ENCODE measurements at regions not wholly inside any gene's neighbourhood (a gene's known extent, or its start where the extent isn't known, plus 50 kb on each side); places are given as distances from the start of the nearest gene placed in this dataset.

DNA sequence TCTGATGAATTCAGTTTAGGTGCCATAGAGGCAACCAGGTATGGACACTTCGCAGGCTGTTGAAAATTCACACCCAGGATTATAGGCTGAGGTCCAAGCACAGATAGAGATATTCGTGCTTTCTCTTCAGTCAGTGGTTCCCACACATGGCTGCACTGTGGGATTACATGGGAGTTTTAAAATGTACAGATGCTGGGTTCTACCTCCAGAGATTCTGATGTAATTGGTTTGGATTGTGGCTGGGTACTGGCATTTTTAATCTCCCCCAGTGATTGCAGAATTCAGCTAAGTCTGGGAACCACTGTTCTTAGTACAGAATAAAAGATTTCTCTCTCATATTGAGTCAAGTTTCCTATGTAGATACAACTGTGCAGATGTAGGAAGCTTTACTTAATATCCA lies 91.6 kb downstream of the FOXB1 start:
- DNase-seq (ENCODE audit: low read depth), result no peak

GRCh38 chr15:60096157-60096556 lies 92.0 kb downstream of the FOXB1 start:
- DNase-seq (ENCODE audit: low read depth), result no peak

DNA sequence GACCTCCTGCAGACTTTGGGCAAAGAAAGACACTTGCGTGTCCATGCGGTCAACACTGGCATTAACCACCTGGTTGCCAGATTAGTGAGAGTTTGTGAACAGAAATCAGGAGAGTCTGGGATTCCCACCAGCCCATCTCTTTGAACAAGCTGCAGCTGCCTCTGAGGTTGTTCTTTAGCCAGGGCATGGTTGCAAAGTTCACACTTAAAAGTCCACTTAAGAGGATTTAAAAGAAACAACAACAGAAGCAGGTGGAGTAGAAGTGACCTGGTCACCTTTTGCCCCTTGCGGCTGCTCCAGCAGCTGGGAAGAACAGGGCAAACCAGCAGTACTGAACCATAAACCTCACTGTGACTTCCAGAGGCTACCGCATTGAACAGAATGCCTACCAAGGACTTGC lies 97.3 kb downstream of the FOXB1 start:
- no peak for DNase-seq (ENCODE audit: low read depth)

- DNase-seq (ENCODE audit: low read depth), result no peak
Observed at GRCh38 chr15:60102748-60103147, 98.6 kb downstream of the FOXB1 start.

- DNase-seq (ENCODE audit: low read depth), result no peak
Observed at GRCh38 chr15:60110909-60111308, 106.8 kb downstream of the FOXB1 start.

DNA sequence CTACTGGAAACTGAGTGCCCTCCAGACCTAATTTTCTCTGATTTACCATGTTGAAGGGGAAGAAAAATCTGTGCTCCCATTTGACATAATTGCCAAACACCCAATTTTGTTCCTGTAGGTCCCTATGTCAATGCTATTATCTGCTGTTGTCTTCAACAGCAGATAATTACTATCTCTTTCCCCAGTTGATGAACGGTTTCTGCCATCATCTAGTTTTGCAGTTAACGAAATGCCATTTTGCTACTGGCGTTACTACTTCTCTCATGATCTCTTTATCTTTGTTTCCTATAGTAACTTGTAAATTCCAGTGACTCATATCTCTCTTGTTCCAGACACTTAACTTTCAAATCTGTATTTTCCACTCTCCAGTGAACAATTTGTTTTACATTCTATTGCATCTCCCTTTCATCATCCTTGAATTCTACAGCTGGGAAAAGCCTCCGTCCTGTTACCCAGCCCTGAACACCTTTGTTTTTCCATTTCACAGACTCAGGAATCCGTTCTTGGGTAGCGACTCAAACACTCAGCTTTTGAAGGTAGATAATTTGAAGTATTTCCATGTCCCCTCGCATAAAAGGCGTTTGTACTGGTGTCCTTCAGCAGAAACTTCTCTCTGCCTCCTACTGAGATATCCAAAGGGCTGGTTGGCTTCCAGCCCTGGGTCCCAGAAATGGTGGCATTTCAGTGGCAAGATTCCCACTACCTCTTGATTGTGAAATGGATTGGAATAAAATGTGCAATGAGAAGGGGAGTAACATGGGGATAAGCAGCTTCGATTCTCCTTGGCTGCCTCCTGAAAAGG lies 111.7 kb downstream of the FOXB1 start:
- DNase-seq (ENCODE audit: low read depth), result no peak

GRCh38 chr15:60116456-60117089 lies 112.5 kb downstream of the FOXB1 start:
- DNase-seq (ENCODE audit: low read depth), result no peak

DNA sequence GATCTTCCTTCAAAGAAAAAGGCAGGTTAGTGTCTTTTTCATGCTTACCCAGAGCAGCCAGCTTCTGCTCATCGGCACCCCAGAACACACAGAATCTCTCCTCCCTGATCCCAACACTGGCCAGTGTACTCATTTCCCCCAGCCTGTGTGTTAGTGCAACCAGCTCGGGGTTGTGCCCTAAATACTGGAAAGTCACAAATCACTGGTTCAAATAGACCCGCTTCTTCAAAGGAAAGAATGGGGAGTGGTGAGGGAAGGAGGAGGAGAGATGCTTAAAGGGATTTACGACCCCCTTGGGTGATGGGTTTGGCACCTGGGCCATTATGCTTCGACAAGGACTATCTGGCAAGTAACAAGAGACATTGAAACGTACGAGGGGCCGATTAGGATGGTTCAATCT lies 114.0 kb downstream of the FOXB1 start:
- DNase-seq (ENCODE audit: low read depth), result no peak

GRCh38 chr15:60118626-60119025 lies 114.5 kb downstream of the FOXB1 start:
- DNase-seq (ENCODE audit: low read depth), result no peak

DNA sequence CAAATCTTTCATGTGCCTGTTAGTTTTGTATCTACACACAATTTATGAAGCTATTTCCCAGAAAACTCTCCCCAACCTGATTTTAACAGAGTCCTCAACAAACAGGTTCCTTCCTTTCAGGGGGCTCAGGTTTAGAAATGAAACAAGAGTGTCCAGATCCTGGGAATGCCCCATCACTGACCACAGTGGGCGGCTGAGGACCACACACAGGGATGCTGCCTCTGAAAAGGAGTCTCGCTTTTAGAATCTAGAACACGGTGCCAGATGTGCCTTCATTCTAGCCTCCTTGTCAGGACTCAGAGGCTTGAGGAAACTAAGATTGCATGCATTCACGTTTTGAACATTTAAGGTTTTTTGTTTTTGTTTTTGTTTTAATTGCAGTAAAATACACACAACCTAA lies 115.0 kb downstream of the FOXB1 start:
- no peak for DNase-seq (ENCODE audit: low read depth)

DNA sequence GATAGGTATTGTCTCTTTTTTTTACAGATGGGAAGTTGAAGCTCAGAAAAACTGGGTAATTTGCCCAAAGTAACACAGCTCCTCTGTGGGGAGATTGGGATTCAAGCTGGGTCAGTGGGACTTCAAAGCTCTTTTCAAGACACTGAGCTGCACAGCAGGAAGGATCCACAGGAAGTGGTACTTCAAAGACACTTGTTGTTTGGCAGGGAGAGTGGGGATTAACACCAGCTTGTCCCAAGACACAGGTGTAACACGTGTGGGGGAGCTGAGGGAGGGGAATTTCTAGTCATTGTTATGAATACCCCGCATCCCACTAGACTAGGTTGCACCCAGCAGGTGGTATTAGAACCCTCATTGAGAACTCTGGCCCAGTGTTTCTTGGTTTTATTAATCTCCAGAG lies 116.0 kb downstream of the FOXB1 start:
- DNase-seq (ENCODE audit: low read depth), result no peak

GRCh38 chr15:60121845-60122244 lies 117.7 kb downstream of the FOXB1 start:
- DNase-seq (ENCODE audit: low read depth), result no peak

- DNase-seq (ENCODE audit: low read depth), result no peak
Observed at GRCh38 chr15:60122691-60123090, 118.6 kb downstream of the FOXB1 start.

DNA sequence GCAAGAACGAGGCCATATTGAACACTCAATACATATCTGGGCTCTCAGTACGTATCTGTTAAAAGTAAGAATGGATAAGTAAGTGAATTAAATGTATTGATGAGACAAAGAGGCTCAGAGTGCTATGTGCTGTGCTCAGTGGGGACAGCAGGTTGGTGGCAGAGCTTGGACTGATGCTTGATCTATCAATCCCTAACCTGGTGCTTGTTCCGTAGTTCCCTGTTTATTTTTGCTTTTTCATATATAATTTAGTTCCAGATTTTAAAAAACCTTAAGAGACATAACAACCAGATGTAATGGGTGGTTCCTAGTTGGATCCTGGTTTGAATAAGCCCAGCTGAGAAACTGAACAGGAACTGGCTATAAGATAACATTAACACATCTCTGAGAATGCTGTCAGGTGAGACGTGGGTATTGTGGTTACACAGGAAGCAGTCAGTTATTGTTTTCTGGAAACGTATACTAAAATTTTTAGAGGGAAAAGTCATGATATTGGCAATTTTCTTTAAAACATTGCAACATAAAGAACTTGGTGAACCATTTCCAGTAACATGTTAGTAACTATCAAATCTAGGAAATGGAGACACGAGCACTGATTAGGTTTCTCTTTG lies 120.5 kb downstream of the FOXB1 start:
- DNase-seq (ENCODE audit: low read depth), result no peak

GRCh38 chr15:60125334-60125733 lies 121.2 kb downstream of the FOXB1 start:
- DNase-seq (ENCODE audit: low read depth), result no peak

GRCh38 chr15:60126200-60126599 lies 122.1 kb downstream of the FOXB1 start:
- DNase-seq (ENCODE audit: low read depth), result no peak

DNA sequence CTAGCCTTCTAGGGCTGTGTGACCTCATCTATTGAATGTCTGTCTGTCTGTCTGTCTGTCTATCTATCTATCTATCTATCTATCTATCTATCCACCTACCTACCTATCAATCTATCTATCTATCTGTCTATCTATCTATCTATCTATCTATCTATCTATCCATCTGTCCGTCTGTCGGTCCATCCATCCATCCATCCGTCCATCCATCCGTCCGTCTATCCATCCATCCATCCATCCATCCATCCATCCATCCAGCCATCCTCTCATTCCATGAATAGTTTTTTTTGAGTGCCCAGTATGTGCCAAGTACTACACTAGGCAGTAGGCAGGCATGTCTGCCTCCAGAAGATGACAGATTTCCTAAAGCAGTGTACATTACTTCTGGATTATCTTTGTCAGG lies 122.5 kb downstream of the FOXB1 start:
- DNase-seq (ENCODE audit: low read depth), result no peak

- DNase-seq (ENCODE audit: low read depth), result no peak
Observed at GRCh38 chr15:60128000-60128376, 123.9 kb downstream of the FOXB1 start.

- no peak for DNase-seq (ENCODE audit: low read depth)
Observed at GRCh38 chr15:60128710-60129109, 124.6 kb downstream of the FOXB1 start.

- no peak for DNase-seq (ENCODE audit: low read depth)
Observed at GRCh38 chr15:60130398-60130797, 126.3 kb downstream of the FOXB1 start.

GRCh38 chr15:60130821-60131220 lies 126.7 kb downstream of the FOXB1 start:
- DNase-seq (ENCODE audit: low read depth), result no peak

DNA sequence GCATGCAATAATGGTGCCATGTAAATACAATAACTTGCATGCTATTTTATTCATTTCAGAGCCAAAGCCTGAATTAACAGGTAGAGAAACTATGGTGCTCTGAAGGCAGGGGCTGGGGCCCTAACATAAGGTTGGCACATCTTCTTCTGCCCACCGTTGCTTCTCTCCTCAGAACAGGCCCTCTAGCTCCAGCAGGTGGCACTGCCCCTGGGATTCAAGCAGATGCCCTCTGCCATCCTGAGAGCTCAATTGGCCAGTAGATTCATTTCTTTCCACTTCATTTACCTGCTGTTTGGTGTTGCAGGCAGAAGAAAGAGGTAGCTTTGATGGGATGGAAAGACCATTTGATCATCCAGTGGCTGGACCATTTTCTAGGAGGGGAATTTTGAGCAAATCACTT lies 130.5 kb downstream of the FOXB1 start:
- no peak for DNase-seq (ENCODE audit: low read depth)

- DNase-seq (ENCODE audit: low read depth), result no peak
Observed at GRCh38 chr15:60135961-60136360, 131.8 kb downstream of the FOXB1 start.
